ENCODE measurements at regions not wholly inside any gene's neighbourhood (a gene's known extent, or its start where the extent isn't known, plus 50 kb on each side); places are given as distances from the start of the nearest gene placed in this dataset.

- TF ChIP-seq, protein P1, sequence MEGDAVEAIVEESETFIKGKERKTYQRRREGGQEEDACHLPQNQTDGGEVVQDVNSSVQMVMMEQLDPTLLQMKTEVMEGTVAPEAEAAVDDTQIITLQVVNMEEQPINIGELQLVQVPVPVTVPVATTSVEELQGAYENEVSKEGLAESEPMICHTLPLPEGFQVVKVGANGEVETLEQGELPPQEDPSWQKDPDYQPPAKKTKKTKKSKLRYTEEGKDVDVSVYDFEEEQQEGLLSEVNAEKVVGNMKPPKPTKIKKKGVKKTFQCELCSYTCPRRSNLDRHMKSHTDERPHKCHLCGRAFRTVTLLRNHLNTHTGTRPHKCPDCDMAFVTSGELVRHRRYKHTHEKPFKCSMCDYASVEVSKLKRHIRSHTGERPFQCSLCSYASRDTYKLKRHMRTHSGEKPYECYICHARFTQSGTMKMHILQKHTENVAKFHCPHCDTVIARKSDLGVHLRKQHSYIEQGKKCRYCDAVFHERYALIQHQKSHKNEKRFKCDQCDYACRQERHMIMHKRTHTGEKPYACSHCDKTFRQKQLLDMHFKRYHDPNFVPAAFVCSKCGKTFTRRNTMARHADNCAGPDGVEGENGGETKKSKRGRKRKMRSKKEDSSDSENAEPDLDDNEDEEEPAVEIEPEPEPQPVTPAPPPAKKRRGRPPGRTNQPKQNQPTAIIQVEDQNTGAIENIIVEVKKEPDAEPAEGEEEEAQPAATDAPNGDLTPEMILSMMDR (conservative IDR thresholded peaks at IDR 0.05; ENCODE audit: low read length), result no peak
- no peak for TF ChIP-seq EZH2phosphoT487 (IDR thresholded peaks at IDR 0.05; ENCODE audit: borderline replicate concordance)
Observed at GRCh38 chr9:82132024-82132423, 143.5 kb downstream of the SPATA31D1 start.

All from Loucy (cell line).